ENCODE measurements at regions not wholly inside any gene's neighbourhood (a gene's known extent, or its start where the extent isn't known, plus 50 kb on each side); places are given as distances from the start of the nearest gene placed in this dataset.

GRCh38 chr4:3829211-3829955 is 63.2 kb downstream of the ADRA2C start:
- Mint-ChIP-seq H3K4me1 (no peaks in the 10 kb centered on the region), H3K4me3 (no peak overlapping the region), H3K27ac (no peak overlapping the region), H3K9me3 (no peaks in the 10 kb centered on the region), H3K27me3 (ENCODE audit: low read depth in 2 of 2) (peaks cover 21 to 29% of the 10 kb centered on the region in 2 donors), H3K36me3 (no peaks in the 10 kb centered on the region)
- Histone ChIP-seq H3K27me3 (ENCODE audit: control insufficient read depth, insufficient read depth, low read length) (no peaks in the 10 kb centered on the region), H3K36me3 (ENCODE audit: control insufficient read depth, insufficient read depth, low read length) (no peaks in the 10 kb centered on the region), H3K9me3 (ENCODE audit: control insufficient read depth, insufficient read depth, low read length) (no peaks in the 10 kb centered on the region), H3K27ac (ENCODE audit: low read length) (no peak overlapping the region), H3K4me1 (ENCODE audit: control insufficient read depth, insufficient read depth, low read length) (no peaks in the 10 kb centered on the region), H3K4me3 (ENCODE audit: low read length) (no peak overlapping the region)
- no peak for ATAC-seq
- 84% methylated on average over 20 of the region's 20 CpGs for WGBS (ENCODE audit: insufficient coverage)
- TF ChIP-seq CTCF (IDR thresholded peaks at IDR 0.05), result no peak
- DNase-seq, result no peak
- intact Hi-C loops (cut with micrococcal nuclease), result no loop called here

GRCh38 chr4:3829956-3830773 is 64.0 kb downstream of the ADRA2C start:
- Histone ChIP-seq H3K36me3 (ENCODE audit: control insufficient read depth, insufficient read depth, low read length) (no peaks in the 10 kb centered on the region), H3K4me1 (ENCODE audit: control insufficient read depth, insufficient read depth, low read length) (no peaks in the 10 kb centered on the region), H3K27ac (ENCODE audit: low read length) (no peak overlapping the region), H3K4me3 (ENCODE audit: low read length) (no peak overlapping the region), H3K9me3 (ENCODE audit: control insufficient read depth, insufficient read depth, low read length) (no peaks in the 10 kb centered on the region), H3K27me3 (ENCODE audit: control insufficient read depth, insufficient read depth, low read length) (peaks cover 3% of the 10 kb centered on the region)
- H3K27ac Mint-ChIP-seq, result no peak overlapping the region
- no peak for ATAC-seq
- peaks cover 23 to 28% of the 10 kb centered on the region in 2 donors for H3K27me3 Mint-ChIP-seq (ENCODE audit: low read depth in 2 of 2)
- H3K4me1 Mint-ChIP-seq, result no peaks in the 10 kb centered on the region
- intact Hi-C loops (cut with micrococcal nuclease), result no loop called here
- no peak for TF ChIP-seq CTCF (IDR thresholded peaks at IDR 0.05)
- 75% methylated on average over 19 of the region's 19 CpGs for WGBS (ENCODE audit: insufficient coverage)
- H3K4me3 Mint-ChIP-seq, result no peak overlapping the region
- no peaks in the 10 kb centered on the region for H3K36me3 Mint-ChIP-seq
- H3K9me3 Mint-ChIP-seq, result no peaks in the 10 kb centered on the region
- no peak for DNase-seq

- H3K4me1 Mint-ChIP-seq, result no peaks in the 10 kb centered on the region
These were observed 64.8 kb downstream of the ADRA2C start for GRCh38 chr4:3830774-3831528.

More at GRCh38 chr4:3830774-3831528, 64.8 kb downstream of the ADRA2C start:
- Mint-ChIP-seq H3K36me3 (no peaks in the 10 kb centered on the region), H3K4me3 (no peak overlapping the region), H3K27ac (no peak overlapping the region), H3K27me3 (ENCODE audit: low read depth in 2 of 2) (peaks cover 31 to 34% of the 10 kb centered on the region in 2 donors), H3K9me3 (no peaks in the 10 kb centered on the region)
- ATAC-seq, result no peak
- H3K4me3 ChIP-seq (ENCODE audit: low read length), result no peak overlapping the region
- no peaks in the 10 kb centered on the region for H3K9me3 ChIP-seq (ENCODE audit: control insufficient read depth, insufficient read depth, low read length)
- no peak for TF ChIP-seq CTCF (IDR thresholded peaks at IDR 0.05)
- DNase-seq, result no peak
- 63% methylated on average over 13 of the region's 13 CpGs for WGBS (ENCODE audit: insufficient coverage)
- no peaks in the 10 kb centered on the region for H3K36me3 ChIP-seq (ENCODE audit: control insufficient read depth, insufficient read depth, low read length)
- peaks cover 8% of the 10 kb centered on the region for H3K27me3 ChIP-seq (ENCODE audit: control insufficient read depth, insufficient read depth, low read length)
- intact Hi-C loops (cut with micrococcal nuclease), result no loop called here
- no peaks in the 10 kb centered on the region for H3K4me1 ChIP-seq (ENCODE audit: control insufficient read depth, insufficient read depth, low read length)
- H3K27ac ChIP-seq (ENCODE audit: low read length), result no peak overlapping the region
